ENCODE measurements at regions not wholly inside any gene's neighbourhood (a gene's known extent, or its start where the extent isn't known, plus 50 kb on each side); places are given as distances from the start of the nearest gene placed in this dataset.

- no peak overlapping the region for H3K27ac ChIP-seq (ENCODE audit: low read depth, low read length, poor library complexity, severe bottlenecking)
- H3K9me2 ChIP-seq (ENCODE audit: low read depth, low read length), result no peaks in the 10 kb centered on the region
- H3K36me3 ChIP-seq (ENCODE audit: insufficient read depth, low read length), result no peaks in the 10 kb centered on the region
- H3K9me3 ChIP-seq (ENCODE audit: low read length), result no peaks in the 10 kb centered on the region
- H3K79me2 ChIP-seq (ENCODE audit: insufficient read depth, low read length), result no peaks in the 10 kb centered on the region
- H3K9ac ChIP-seq (ENCODE audit: low read length), result no peak overlapping the region
- no peaks in the 10 kb centered on the region for H3K4me1 ChIP-seq (ENCODE audit: insufficient read depth, low read length, severe bottlenecking)
- no peaks in the 10 kb centered on the region for H3F3A ChIP-seq (ENCODE audit: insufficient read depth, low read length)
- H3K4me2 ChIP-seq (ENCODE audit: low read length), result no peak overlapping the region
- TF ChIP-seq, protein P1, sequence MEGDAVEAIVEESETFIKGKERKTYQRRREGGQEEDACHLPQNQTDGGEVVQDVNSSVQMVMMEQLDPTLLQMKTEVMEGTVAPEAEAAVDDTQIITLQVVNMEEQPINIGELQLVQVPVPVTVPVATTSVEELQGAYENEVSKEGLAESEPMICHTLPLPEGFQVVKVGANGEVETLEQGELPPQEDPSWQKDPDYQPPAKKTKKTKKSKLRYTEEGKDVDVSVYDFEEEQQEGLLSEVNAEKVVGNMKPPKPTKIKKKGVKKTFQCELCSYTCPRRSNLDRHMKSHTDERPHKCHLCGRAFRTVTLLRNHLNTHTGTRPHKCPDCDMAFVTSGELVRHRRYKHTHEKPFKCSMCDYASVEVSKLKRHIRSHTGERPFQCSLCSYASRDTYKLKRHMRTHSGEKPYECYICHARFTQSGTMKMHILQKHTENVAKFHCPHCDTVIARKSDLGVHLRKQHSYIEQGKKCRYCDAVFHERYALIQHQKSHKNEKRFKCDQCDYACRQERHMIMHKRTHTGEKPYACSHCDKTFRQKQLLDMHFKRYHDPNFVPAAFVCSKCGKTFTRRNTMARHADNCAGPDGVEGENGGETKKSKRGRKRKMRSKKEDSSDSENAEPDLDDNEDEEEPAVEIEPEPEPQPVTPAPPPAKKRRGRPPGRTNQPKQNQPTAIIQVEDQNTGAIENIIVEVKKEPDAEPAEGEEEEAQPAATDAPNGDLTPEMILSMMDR (IDR thresholded peaks at IDR 0.05; ENCODE audit: low read length), result no peak
- no peak for TF ChIP-seq EZH2 (IDR thresholded peaks at IDR 0.05; ENCODE audit: borderline replicate concordance, low read length)
- no peak overlapping the region for H2AFZ ChIP-seq (ENCODE audit: low read length)
- no peaks in the 10 kb centered on the region for H3K27me3 ChIP-seq (ENCODE audit: insufficient read depth, low read length)
- no peak overlapping the region for H3K4me3 ChIP-seq (ENCODE audit: low read depth, low read length, poor library complexity, severe bottlenecking)
- no peaks in the 10 kb centered on the region for H4K20me1 ChIP-seq (ENCODE audit: insufficient read depth, low read length)
These were observed 119.5 kb upstream of the CAV2 start for GRCh38 chr7:116380025-116380424.

DNA sequence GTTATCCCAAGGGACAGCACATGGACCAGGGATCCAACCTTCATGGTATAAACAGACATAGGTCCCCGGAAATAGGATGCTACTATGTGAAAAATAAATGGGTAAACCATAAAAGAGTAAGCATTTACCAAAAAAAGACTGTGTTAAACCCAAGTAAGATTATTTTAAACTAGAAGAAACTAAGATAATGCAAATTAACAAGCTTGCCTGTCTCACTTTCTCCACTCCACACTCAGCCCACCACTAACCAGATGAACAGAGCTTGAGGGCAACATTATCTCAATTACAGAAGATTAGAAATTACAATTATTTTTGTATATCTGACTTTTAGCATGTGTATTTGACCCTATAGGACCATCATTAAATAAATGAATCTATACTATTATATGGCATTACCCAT is 117.2 kb upstream of the CAV2 start:
- no peaks in the 10 kb centered on the region for H3F3A ChIP-seq (ENCODE audit: insufficient read depth, low read length)
- no peak overlapping the region for H3K4me2 ChIP-seq (ENCODE audit: low read length)
- no peak overlapping the region for H2AFZ ChIP-seq (ENCODE audit: low read length)
- no peak overlapping the region for H3K9ac ChIP-seq (ENCODE audit: low read length)
- H3K4me1 ChIP-seq (ENCODE audit: insufficient read depth, low read length, severe bottlenecking), result no peaks in the 10 kb centered on the region
- H3K36me3 ChIP-seq (ENCODE audit: insufficient read depth, low read length), result no peaks in the 10 kb centered on the region
- H3K27ac ChIP-seq (ENCODE audit: low read depth, low read length, poor library complexity, severe bottlenecking), result no peak overlapping the region
- no peaks in the 10 kb centered on the region for H3K27me3 ChIP-seq (ENCODE audit: insufficient read depth, low read length)
- no peak overlapping the region for H3K4me3 ChIP-seq (ENCODE audit: low read depth, low read length, poor library complexity, severe bottlenecking)
- H3K9me2 ChIP-seq (ENCODE audit: low read depth, low read length), result no peaks in the 10 kb centered on the region
- no peaks in the 10 kb centered on the region for H3K79me2 ChIP-seq (ENCODE audit: insufficient read depth, low read length)
- no peaks in the 10 kb centered on the region for H4K20me1 ChIP-seq (ENCODE audit: insufficient read depth, low read length)
- H3K9me3 ChIP-seq (ENCODE audit: low read length), result no peaks in the 10 kb centered on the region
- TF ChIP-seq, protein P1 (IDR thresholded peaks at IDR 0.05; ENCODE audit: low read length), result no peak
- TF ChIP-seq EZH2 (IDR thresholded peaks at IDR 0.05; ENCODE audit: borderline replicate concordance, low read length), result no peak

GRCh38 chr7:116384936-116385635 is 114.5 kb upstream of the CAV2 start:
- Histone ChIP-seq H3K4me1 (ENCODE audit: insufficient read depth, low read length, severe bottlenecking) (no peaks in the 10 kb centered on the region), H3K27me3 (ENCODE audit: insufficient read depth, low read length) (no peaks in the 10 kb centered on the region), H3K9me3 (ENCODE audit: low read length) (no peaks in the 10 kb centered on the region), H2AFZ (ENCODE audit: low read length) (no peak overlapping the region), H3K27ac (ENCODE audit: low read depth, low read length, poor library complexity, severe bottlenecking) (no peak overlapping the region), H3K79me2 (ENCODE audit: insufficient read depth, low read length) (no peaks in the 10 kb centered on the region), H3K4me2 (ENCODE audit: low read length) (no peak overlapping the region), H3K9me2 (ENCODE audit: low read depth, low read length) (no peaks in the 10 kb centered on the region), H3F3A (ENCODE audit: insufficient read depth, low read length) (no peaks in the 10 kb centered on the region), H3K36me3 (ENCODE audit: insufficient read depth, low read length) (no peaks in the 10 kb centered on the region), H3K4me3 (ENCODE audit: low read depth, low read length, poor library complexity, severe bottlenecking) (no peak overlapping the region), H4K20me1 (ENCODE audit: insufficient read depth, low read length) (no peaks in the 10 kb centered on the region), H3K9ac (ENCODE audit: low read length) (no peak overlapping the region)
- no peak for TF ChIP-seq EZH2 (IDR thresholded peaks at IDR 0.05; ENCODE audit: borderline replicate concordance, low read length)
- TF ChIP-seq, protein P1 (IDR thresholded peaks at IDR 0.05; ENCODE audit: low read length), result no peak
